Mucosa of descending colon (tissue), 3 donors: ENCODE measurements at regions not wholly inside any gene's neighbourhood (a gene's known extent, or its start where the extent isn't known, plus 50 kb on each side); places are given as distances from the start of the nearest gene placed in this dataset.

Source experiments
- ATAC-seq: fragments of 200-7000 bp; cut with Tn5 transposase; one replicate; pipeline ENCODE4 v1.9.1; 2020; ENCODE audit warnings: mild to moderate bottlenecking, moderate library complexity
- DNase-seq, 3 donors: peaks; one replicate each; pipeline ENCODE4 v3.0.0-alpha.2; 2020
- H3K36me3 ChIP-seq: fragments of 200-600 bp; one replicate; pipeline ENCODE4 v1.8.0; 2021; ENCODE audit warnings: low read depth, mild to moderate bottlenecking
- H3K4me1 ChIP-seq: fragments of 200-600 bp; one replicate; pipeline ENCODE4 v1.8.0; 2021; ENCODE audit warnings: low read depth, mild to moderate bottlenecking
- H3K4me3 ChIP-seq: fragments of 200-600 bp; one replicate; pipeline ENCODE4 v1.8.0; 2021; ENCODE audit warnings: mild to moderate bottlenecking
- H3K9me3 ChIP-seq: fragments of 200-600 bp; one replicate; pipeline ENCODE4 v1.8.0; 2021; ENCODE audit warnings: mild to moderate bottlenecking
- intact Hi-C, 2 donors: fragments of 100-400 bp; cut with DNase I in 1 of 2; cut with micrococcal nuclease in 1 of 2; formaldehyde crosslinking; loops; one replicate each; pipeline versions ENCODE4 v1.11.0 to v1.11.1; 2022; cut with DNase I, micrococcal nuclease
- TF ChIP-seq, protein P1 (sequence below): fragments of 200-600 bp; IDR thresholded peaks from one replicate; pipeline ENCODE4 v1.8.0; 2022; ENCODE audit warnings: antibody characterized with exemption, mild to moderate bottlenecking
- donor health status: DM: no; HTN: no; CAD: no; lungs with moderate emphysema.
- donor health status: DM: no; HTN: no; CAD: no.
- donor health status: DM: no; HTN: yes; CAD: no.

DNA sequence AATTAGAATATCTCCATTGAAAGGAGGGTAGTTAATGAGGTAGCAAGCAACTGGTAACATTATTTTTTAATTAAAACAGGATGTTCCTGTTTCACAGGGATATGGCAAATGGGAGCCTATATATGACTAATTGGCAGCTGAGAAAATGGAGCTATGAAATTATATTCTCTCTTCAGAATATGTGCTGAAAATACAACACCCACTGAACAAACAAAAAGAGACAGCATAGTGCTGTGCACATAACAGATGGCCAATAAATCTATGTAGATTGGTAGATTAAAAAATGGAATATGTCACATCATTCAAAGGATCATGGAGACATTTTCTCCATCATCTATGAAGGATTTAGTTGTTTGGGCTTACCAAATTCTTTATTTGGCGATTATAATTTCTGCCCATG, 362.0 kb downstream of the GPR37 start:
- intact Hi-C loops: no loop called here
- ATAC-seq (no peak), DNase-seq (no peak)
- Histone ChIP-seq H3K4me3 (no peak overlapping the region), H3K36me3 (no peaks in the 10 kb centered on the region), H3K4me1 (no peaks in the 10 kb centered on the region), H3K9me3 (no peaks in the 10 kb centered on the region)
- TF ChIP-seq, protein P1, sequence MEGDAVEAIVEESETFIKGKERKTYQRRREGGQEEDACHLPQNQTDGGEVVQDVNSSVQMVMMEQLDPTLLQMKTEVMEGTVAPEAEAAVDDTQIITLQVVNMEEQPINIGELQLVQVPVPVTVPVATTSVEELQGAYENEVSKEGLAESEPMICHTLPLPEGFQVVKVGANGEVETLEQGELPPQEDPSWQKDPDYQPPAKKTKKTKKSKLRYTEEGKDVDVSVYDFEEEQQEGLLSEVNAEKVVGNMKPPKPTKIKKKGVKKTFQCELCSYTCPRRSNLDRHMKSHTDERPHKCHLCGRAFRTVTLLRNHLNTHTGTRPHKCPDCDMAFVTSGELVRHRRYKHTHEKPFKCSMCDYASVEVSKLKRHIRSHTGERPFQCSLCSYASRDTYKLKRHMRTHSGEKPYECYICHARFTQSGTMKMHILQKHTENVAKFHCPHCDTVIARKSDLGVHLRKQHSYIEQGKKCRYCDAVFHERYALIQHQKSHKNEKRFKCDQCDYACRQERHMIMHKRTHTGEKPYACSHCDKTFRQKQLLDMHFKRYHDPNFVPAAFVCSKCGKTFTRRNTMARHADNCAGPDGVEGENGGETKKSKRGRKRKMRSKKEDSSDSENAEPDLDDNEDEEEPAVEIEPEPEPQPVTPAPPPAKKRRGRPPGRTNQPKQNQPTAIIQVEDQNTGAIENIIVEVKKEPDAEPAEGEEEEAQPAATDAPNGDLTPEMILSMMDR: no peak

DNA sequence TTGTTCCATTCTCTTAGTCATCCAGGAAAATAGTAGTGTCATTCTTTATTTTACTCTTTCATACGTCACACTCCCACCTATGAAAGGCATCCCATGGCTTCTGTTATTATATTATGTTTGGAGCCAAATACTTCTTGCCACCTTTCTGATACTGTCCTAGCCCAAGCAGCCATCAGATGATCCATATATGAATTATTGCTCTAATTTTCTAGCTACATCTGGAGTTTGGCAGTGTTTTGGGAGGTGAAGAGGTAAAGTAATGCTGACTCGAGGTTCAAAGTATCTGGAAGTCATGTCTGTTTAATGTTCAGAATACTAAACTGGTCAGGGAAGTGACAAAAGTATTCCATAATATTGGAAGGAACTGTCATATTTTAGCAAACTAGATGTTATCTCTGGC, 362.5 kb downstream of the GPR37 start:
- DNase-seq (no peak), ATAC-seq (no peak)
- Histone ChIP-seq H3K36me3 (no peaks in the 10 kb centered on the region), H3K4me3 (no peak overlapping the region), H3K4me1 (no peaks in the 10 kb centered on the region), H3K9me3 (no peaks in the 10 kb centered on the region)
- TF ChIP-seq, protein P1: no peak
- intact Hi-C loops: no loop called here

GRCh38 chr7:124399941-124400340, 365.7 kb downstream of the GPR37 start:
- Histone ChIP-seq H3K9me3 (no peaks in the 10 kb centered on the region), H3K4me3 (no peak overlapping the region), H3K36me3 (no peaks in the 10 kb centered on the region), H3K4me1 (no peaks in the 10 kb centered on the region)
- ATAC-seq: no peak
- no peak for DNase-seq
- intact Hi-C loops: no loop called here
- TF ChIP-seq, protein P1: no peak

DNA sequence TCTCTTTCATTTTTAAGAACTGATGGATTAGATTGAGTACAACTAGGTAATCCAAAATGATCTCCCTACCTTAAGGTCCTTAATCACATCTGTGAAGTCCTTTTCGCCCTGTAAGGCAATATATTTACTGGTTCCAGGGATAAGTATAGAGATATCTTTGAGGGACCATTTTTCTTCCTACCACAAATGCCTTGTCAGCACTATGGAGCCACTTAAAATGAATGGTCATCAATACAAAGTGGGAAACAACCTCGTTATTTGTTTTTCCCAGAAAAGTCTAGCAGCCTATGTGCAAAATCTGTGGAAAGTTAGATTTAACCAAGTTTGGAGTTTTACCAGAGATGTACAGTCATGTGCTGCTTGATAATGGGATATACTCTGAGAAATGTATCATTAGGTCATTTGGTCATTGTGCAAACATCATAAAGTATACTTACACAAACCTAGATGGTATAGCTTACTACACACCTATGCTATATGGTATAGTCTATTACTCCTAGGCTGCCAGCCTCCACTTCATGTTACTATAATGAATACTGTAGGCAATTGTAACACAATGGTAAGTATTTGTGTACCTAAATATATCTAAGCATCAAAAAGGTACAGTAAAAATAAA, 366.2 kb upstream of the TMEM229A start:
- Histone ChIP-seq H3K9me3 (no peaks in the 10 kb centered on the region), H3K36me3 (no peaks in the 10 kb centered on the region), H3K4me1 (no peaks in the 10 kb centered on the region), H3K4me3 (no peak overlapping the region)
- TF ChIP-seq, protein P1: no peak
- DNase-seq (no peak), ATAC-seq (no peak)
- intact Hi-C loops: no loop called here

GRCh38 chr7:124397134-124397533, 364.3 kb upstream of the TMEM229A start:
- H3K9me3 ChIP-seq: no peaks in the 10 kb centered on the region
- TF ChIP-seq, protein P1: no peak
- no peaks in the 10 kb centered on the region for H3K36me3 ChIP-seq

GRCh38 chr7:124390301-124390700, 357.4 kb upstream of the TMEM229A start:
- no peak for ATAC-seq
- intact Hi-C loops: no loop called here

More at GRCh38 chr7:124397134-124397533, 364.3 kb upstream of the TMEM229A start:
- no peak overlapping the region for H3K4me3 ChIP-seq
- DNase-seq: no peak
- ATAC-seq: no peak
- intact Hi-C loops: no loop called here
- H3K4me1 ChIP-seq: no peaks in the 10 kb centered on the region

More at GRCh38 chr7:124390301-124390700, 357.4 kb upstream of the TMEM229A start:
- Histone ChIP-seq H3K9me3 (no peaks in the 10 kb centered on the region), H3K36me3 (no peaks in the 10 kb centered on the region), H3K4me1 (no peaks in the 10 kb centered on the region), H3K4me3 (no peak overlapping the region)
- TF ChIP-seq, protein P1: no peak
- DNase-seq: no peak
